Lower leg skin (tissue), 3 donors: ENCODE measurements at regions not wholly inside any gene's neighbourhood (a gene's known extent, or its start where the extent isn't known, plus 50 kb on each side); places are given as distances from the start of the nearest gene placed in this dataset.

Source experiments
- CTCF ChIP-seq, 3 donors: fragments of 450-650 bp; IDR thresholded peaks; one replicate each; pipeline ENCODE4 v1.5.1; 2016; ENCODE audit warnings: antibody characterized with exemption in 3 of 3, mild to moderate bottlenecking in 3 of 3, moderate library complexity in 2 of 3
- POLR2A ChIP-seq, 2 donors: fragments of 450-650 bp; IDR thresholded peaks; one replicate each; pipeline ENCODE4 v1.6.1; 2016 to 2017; ENCODE audit warnings: antibody characterized with exemption in 2 of 2, mild to moderate bottlenecking in 1 of 2, moderate library complexity in 1 of 2

GRCh38 chr10:78428579-78428978 lies 394.9 kb downstream of the RPS24 start:
- TF ChIP-seq CTCF (IDR thresholded peaks at IDR 0.05) (no peak), POLR2A (IDR thresholded peaks at IDR 0.05) (no peak)
